A673 (cell line): ENCODE measurements at regions not wholly inside any gene's neighbourhood (a gene's known extent, or its start where the extent isn't known, plus 50 kb on each side); places are given as distances from the start of the nearest gene placed in this dataset.
"Not testable (repeated sequence)": the region's sequence is repeated elsewhere in the genome, so short reads cannot be mapped to it uniquely, and the experiment has no call there.

Experiments used
- BruUV-seq: library from RNA; stranded (reverse); fragments of 400-500 nt; replicated peaks from 2 replicates; lab custom pipeline; 2021; lab: Mats Ljungman, UMichigan
- CTCF ChIA-PET: fragments of 300-600 bp; sonication (Branson Sonifier 250); formaldehyde crosslinking; loops from one replicate; lab custom pipeline; 2022; ENCODE audit warnings: antibody characterized with exemption; lab: Charles Lee
- POLR2A ChIA-PET: fragments of 300-600 bp; sonication (Branson Sonifier 250); formaldehyde crosslinking; loops from one replicate; lab custom pipeline; 2022; ENCODE audit warnings: antibody characterized with exemption; ENCODE audit not compliant: low non-redundant PET; lab: Charles Lee
- DNase-seq: peaks from one replicate; pipeline ENCODE4 v3.0.0-alpha.2; 2015; ENCODE audit warnings: low spot score
- H3K27ac ChIP-seq: fragments of 200-600 bp; sonication (generic); 2 replicates; pipeline ENCODE4 v1.5.1; 2016; ENCODE audit warnings: mixed run types, low read depth, mild to moderate bottlenecking, mixed read lengths, antibody characterized with exemption, low read length; ENCODE audit not compliant: poor library complexity, severe bottlenecking
- H3K27me3 ChIP-seq: fragments of 200-600 bp; sonication (generic); replicated peaks from 2 replicates; pipeline ENCODE4 v1.6.1; 2017; ENCODE audit warnings: mixed run types, low read depth, mild to moderate bottlenecking, mixed read lengths, antibody characterized with exemption, low read length; ENCODE audit not compliant: insufficient read depth, poor library complexity
- H3K36me3 ChIP-seq: fragments of 200-600 bp; sonication (generic); 2 replicates; pipeline ENCODE4 v1.6.1; 2016; ENCODE audit warnings: mixed run types, mild to moderate bottlenecking, mixed read lengths, antibody characterized with exemption, low read length; ENCODE audit not compliant: insufficient read depth, poor library complexity, severe bottlenecking
- H3K4me1 ChIP-seq: fragments of 200-600 bp; sonication (generic); 2 replicates; pipeline ENCODE4 v1.6.1; 2017; ENCODE audit warnings: mixed run types, mild to moderate bottlenecking, mixed read lengths, antibody characterized with exemption, low read length; ENCODE audit not compliant: insufficient read depth, poor library complexity, severe bottlenecking
- H3K4me3 ChIP-seq: fragments of 200-600 bp; sonication (generic); 2 replicates; pipeline ENCODE4 v1.5.1; 2016; ENCODE audit warnings: low read depth, mixed run types, mild to moderate bottlenecking, mixed read lengths, low read length; ENCODE audit not compliant: poor library complexity, severe bottlenecking
- H3K9me3 ChIP-seq: fragments of 200-600 bp; sonication (generic); 2 replicates; pipeline ENCODE4 v1.6.1; 2016; ENCODE audit warnings: mixed run types, low read depth, mild to moderate bottlenecking, mixed read lengths, antibody characterized with exemption, low read length; ENCODE audit not compliant: poor library complexity, severe bottlenecking
- EZH2 ChIP-seq: fragments of 200-600 bp; sonication (generic); IDR thresholded peaks from 2 replicates; pipeline ENCODE4 v1.6.1; 2017; ENCODE audit warnings: borderline replicate concordance, low read depth, mild to moderate bottlenecking, mixed read lengths, antibody characterized with exemption, low read length; ENCODE audit not compliant: poor library complexity, severe bottlenecking
- intact Hi-C: fragments of 100-400 bp; cut with micrococcal nuclease; formaldehyde crosslinking; loops from one replicate; pipeline ENCODE4 v1.10.0; 2022; ENCODE audit not compliant: unreplicated experiment
- TF ChIP-seq, protein P1 (sequence below): fragments of 300-800, 200-600 bp; sonication (generic); conservative IDR thresholded peaks from 2 replicates; pipeline ENCODE4 v1.5.1; 2017; ENCODE audit warnings: low read depth, mild to moderate bottlenecking, antibody characterized with exemption, low read length, moderate library complexity, mixed read lengths

DNA sequence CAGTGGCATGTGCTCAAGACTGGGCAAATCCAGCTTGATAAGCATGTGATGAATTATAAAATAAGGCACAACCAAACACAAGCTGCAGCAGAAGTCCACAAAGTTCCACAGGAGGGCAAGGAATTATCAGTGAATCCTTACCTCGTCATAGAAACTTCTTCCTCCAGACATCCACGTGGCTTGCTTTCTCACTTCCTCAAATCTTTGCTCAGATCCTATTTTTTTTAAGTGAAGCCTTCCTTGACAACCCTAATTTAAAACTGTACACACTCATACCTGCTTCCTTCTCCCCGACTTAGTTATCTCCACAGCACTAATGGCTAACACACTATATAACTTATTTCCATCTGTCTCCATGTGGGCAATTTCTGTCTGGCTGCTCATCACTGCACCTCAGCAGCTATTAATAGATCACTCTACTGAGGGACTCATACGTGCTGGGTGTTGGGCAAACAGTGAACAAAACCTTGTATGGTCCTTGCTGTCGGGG is 320.7 kb downstream of the KLF13 start:
- H3K36me3 ChIP-seq, H3K4me1 ChIP-seq, CTCF ChIA-PET, H3K27me3 ChIP-seq, H3K27ac ChIP-seq, H3K4me3 ChIP-seq, BruUV-seq, POLR2A ChIA-PET, DNase-seq, H3K9me3 ChIP-seq: not testable (repeated sequence)
- intact Hi-C loops, result loop anchor here (5.0 kb wide), 1 partner anchor 325 kb away; no protein-coding TSS in a partner anchor

- H3K4me1 ChIP-seq, H3K9me3 ChIP-seq, H3K27me3 ChIP-seq, CTCF ChIA-PET, H3K27ac ChIP-seq, POLR2A ChIA-PET, H3K36me3 ChIP-seq, BruUV-seq, DNase-seq, H3K4me3 ChIP-seq: not testable (repeated sequence)
- intact Hi-C loops, result loop anchor here (5.0 kb wide), 2 partner anchors 218 to 323 kb away; no protein-coding TSS in a partner anchor
Observed at GRCh38 chr15:31649634-31650033, 323.0 kb downstream of the KLF13 start.

DNA sequence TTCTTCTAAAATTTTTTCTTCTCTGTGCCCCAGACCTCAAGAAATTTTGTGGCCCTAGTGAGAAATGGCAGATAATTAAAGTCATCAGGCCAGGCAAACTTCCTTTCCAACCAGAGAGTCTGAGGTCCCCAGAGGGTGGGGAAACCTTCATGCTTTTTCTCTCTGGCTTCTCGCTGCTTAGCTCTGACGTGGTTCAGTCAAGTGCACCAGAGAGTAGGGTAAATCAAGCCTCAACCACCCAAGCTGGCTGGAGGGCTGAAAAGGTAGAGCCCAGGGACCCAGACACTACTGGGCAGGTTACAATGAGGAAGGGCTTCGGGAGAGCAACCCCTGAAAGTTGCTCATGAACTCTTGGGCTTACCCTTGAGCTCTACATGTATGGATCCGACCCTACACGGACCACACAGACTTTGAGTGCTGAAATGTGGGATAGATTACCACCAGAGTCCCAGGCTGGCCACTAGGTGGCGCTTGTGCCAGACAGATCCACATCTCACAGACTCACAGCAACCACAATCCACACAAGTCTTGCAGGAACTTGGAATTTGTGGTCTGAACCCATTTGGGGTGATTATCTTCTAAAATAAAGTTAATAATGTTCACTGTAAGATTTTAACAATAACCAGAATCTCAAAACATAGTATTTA is 323.5 kb downstream of the KLF13 start:
- POLR2A ChIA-PET, H3K36me3 ChIP-seq, DNase-seq, CTCF ChIA-PET, H3K4me1 ChIP-seq, H3K27ac ChIP-seq, H3K4me3 ChIP-seq, H3K9me3 ChIP-seq, H3K27me3 ChIP-seq, BruUV-seq: not testable (repeated sequence)
- TF ChIP-seq, protein P1, sequence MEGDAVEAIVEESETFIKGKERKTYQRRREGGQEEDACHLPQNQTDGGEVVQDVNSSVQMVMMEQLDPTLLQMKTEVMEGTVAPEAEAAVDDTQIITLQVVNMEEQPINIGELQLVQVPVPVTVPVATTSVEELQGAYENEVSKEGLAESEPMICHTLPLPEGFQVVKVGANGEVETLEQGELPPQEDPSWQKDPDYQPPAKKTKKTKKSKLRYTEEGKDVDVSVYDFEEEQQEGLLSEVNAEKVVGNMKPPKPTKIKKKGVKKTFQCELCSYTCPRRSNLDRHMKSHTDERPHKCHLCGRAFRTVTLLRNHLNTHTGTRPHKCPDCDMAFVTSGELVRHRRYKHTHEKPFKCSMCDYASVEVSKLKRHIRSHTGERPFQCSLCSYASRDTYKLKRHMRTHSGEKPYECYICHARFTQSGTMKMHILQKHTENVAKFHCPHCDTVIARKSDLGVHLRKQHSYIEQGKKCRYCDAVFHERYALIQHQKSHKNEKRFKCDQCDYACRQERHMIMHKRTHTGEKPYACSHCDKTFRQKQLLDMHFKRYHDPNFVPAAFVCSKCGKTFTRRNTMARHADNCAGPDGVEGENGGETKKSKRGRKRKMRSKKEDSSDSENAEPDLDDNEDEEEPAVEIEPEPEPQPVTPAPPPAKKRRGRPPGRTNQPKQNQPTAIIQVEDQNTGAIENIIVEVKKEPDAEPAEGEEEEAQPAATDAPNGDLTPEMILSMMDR, result 0 out of 2 replicates have a peak, but pooled peaks have one; percentile 12
- intact Hi-C loops, result loop anchor here (5.0 kb wide), 1 partner anchor 217 kb away; no protein-coding TSS in a partner anchor

- H3K36me3 ChIP-seq, POLR2A ChIA-PET, CTCF ChIA-PET, H3K4me1 ChIP-seq, DNase-seq, H3K4me3 ChIP-seq, H3K9me3 ChIP-seq, intact Hi-C loops, H3K27me3 ChIP-seq, BruUV-seq, H3K27ac ChIP-seq: not testable (repeated sequence)
Observed at GRCh38 chr15:31656915-31657314, 330.3 kb downstream of the KLF13 start.

DNA sequence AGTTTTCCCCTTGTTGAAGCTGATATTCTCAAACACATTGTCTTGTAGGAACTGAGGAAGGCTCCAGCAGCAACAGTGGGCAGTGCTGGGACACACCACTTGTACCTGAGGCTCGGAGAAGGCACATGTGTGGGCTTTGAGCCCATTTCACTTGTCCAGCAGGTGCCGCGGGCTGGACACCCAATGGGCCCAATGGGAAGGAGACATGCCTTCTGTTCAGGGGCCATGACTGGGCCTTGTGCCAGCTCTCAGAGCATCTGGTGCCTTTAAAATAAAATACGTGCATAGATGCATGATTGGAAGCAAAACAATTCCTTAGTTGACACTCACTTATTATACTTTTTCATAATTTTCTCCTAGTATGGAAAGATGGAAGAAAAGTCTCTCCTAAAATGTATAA is 334.2 kb downstream of the KLF13 start:
- Histone ChIP-seq H3K36me3 (no peaks in the 10 kb centered on the region), H3K4me3 (no peak overlapping the region), H3K27ac (no peak overlapping the region), H3K27me3 (no peaks in the 10 kb centered on the region), H3K9me3 (no peaks in the 10 kb centered on the region), H3K4me1 (no peaks in the 10 kb centered on the region)
- POLR2A ChIA-PET, result no interaction called here
- no TSS peak for BruUV-seq
- intact Hi-C loops, result no loop called here
- TF ChIP-seq, protein P1, result no peak
- no peak for TF ChIP-seq EZH2
- CTCF ChIA-PET, result no interaction called here
- no peak for DNase-seq

- H3K4me1 ChIP-seq, DNase-seq, H3K4me3 ChIP-seq, POLR2A ChIA-PET, H3K9me3 ChIP-seq, intact Hi-C loops, CTCF ChIA-PET, H3K27ac ChIP-seq, H3K27me3 ChIP-seq, H3K36me3 ChIP-seq, BruUV-seq: not testable (repeated sequence)
Observed at GRCh38 chr15:31665732-31666131, 339.1 kb downstream of the KLF13 start.
